Epithelial cell of esophagus (primary cell): ENCODE measurements at regions not wholly inside any gene's neighbourhood (a gene's known extent, or its start where the extent isn't known, plus 50 kb on each side); places are given as distances from the start of the nearest gene placed in this dataset.

ENCODE experiments used
- DNase-seq: peaks from one replicate; pipeline ENCODE4 v3.0.0; 2010; ENCODE audit warnings: low read depth
- H3K4me3 ChIP-seq: 2 replicates; pipeline ENCODE4 v1.5.1; 2011; ENCODE audit warnings: mild to moderate bottlenecking, low read length, control low read depth
- CTCF ChIP-seq: IDR thresholded peaks from 2 replicates; pipeline ENCODE4 v1.5.1; 2011; ENCODE audit warnings: low read depth, mild to moderate bottlenecking, low read length, control low read depth, inconsistent platforms; ENCODE audit not compliant: insufficient read depth; ENCODE audit errors: missing control alignments

- no peak for TF ChIP-seq CTCF
- DNase-seq, result no peak
- H3K4me3 ChIP-seq, result no peak overlapping the region
These were observed 282.7 kb upstream of the FZD8 start for GRCh38 chr10:35924759-35925158.

DNA sequence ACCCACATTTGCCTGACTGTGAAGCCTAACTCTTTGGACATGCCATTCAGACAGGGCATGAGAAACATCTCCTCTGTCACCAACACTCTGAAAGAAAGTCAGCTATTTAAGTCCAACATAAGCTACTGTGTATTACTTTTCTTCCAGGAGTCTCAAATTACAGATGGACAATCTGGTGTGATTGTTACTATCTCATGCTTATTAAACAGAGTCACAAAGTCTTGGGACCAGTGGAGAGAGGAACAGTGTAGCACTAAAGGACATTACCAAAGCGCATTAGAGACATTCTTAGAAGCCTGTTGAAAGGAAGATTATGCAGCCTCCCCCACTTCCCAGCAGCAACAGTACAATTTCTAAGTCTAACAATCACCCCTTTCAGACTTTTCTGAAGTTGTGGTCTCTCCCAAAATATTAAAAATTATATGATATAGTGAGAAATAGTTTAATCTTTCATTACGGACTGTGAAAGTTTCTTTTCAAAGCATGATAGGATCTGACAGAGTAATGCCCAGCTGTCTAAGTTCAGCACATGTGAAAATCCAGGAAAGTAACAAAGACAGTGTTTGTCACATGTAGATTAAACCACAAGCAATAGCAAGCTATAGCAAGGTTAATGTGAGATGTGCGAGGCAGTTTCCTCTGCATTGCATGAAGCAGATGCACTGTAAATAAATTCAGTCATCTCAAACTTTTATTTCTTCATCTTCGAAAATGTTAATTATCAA is 280.9 kb upstream of the FZD8 start:
- no peak for DNase-seq
- TF ChIP-seq CTCF, result no peak
- H3K4me3 ChIP-seq, result no peak overlapping the region

DNA sequence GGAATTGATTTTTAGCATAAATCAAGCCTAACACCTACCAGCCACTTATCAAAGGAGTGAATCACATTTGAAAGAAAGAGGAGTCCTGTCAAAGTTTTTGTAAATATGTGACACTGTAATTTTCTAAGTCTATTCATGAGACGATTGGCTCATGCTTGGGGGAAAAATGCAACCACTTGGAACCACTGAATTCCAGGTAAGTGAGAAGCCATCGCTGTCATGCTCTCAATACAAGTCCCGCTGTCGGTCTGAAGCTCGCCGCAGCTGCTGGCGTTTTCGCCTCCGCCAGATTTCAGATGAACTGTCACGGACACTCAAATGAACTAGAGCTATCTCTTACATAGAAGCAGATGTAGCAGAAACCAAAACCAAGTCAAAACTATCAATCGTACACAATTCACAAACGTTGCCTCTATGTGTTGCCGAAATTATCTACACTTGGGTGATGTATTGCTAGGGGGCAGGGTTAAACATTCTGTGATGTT is 279.8 kb upstream of the FZD8 start:
- no peak for TF ChIP-seq CTCF
- DNase-seq, result no peak
- no peak overlapping the region for H3K4me3 ChIP-seq

DNA sequence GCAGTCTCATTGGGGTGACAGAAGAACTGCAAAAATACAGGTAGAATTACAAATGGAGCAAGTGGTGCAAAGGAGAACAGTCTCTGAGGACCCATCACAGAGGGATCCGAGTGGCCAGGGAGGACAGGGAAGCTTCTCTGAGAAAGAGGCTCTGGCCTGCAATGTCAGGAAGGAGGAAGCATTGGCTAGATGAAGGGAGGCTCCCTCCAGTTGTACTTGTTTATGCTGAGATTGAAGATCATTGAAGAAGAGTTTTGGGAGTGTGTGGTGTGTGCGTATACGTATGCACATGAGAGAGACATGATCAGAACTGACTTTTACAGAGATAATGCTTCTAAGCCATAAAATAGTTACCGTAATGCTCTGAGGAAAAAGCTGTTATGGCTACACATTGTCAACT is 274.7 kb upstream of the FZD8 start:
- no peak for TF ChIP-seq CTCF
- no peak overlapping the region for H3K4me3 ChIP-seq
- no peak for DNase-seq

DNA sequence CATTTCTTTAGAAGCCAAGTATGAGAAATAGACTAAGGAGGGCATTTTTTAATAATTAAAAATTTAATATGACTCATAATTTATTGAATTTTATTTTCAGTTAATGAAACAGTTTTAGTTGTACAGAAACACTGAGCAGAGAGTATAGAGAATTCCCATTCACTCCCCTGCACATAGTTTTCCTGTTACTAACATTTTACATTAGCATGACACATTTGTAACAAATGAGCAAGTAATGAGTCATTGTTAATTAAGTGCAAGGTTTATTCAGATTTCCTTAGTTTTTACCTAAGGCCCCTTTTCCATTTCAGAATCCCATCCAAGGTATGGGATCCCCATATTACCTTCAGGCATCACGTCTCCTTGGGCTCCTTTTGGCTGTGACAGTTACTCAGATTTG is 271.5 kb upstream of the FZD8 start:
- DNase-seq, result peak; percentile 82
- TF ChIP-seq CTCF, result no peak
- H3K4me3 ChIP-seq, result no peak overlapping the region

DNA sequence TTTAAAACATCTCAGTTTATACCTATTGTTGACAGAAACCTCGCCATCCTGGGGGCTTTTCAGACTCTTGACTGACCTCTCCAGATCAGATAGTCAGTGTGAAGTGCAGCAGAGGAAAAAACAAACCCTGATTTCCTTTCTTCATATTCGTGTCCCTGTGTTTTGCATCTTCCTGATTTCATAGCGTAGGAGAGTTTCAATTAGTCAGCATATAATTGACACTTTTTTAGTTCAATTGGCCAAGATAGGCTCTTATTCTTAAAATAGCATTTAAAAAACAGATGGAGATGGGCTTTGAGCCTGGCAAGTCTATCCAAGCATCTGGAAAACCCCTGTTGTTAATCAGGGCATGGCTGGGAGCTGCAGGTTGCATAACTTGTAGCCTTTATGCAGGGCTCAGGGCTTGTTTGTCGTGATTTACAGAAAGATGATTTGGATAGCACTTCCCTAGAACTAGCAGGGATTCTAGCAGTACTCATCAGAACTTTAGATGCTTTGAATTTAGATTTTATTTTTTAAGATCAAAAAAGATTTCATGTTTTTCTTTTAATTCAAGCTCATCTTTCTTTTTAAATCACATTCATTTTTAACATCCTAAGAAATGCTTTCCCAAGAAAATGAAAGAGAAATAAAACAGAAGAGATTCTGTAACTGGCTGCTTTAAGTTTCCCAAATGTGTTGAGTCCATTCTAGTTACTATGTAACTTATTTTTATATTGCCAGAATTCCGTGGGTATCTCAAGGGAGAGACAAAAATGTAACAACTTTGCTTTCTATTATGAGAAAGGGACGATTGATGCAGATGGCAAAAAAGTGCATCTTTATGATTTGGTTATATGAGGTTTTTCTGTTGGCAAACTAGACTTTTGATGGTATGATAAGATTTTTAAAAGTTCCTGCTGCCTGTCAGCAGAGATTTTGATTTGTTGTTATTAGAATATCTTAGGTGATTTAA is 270.8 kb upstream of the FZD8 start:
- TF ChIP-seq CTCF, result no peak
- no peak overlapping the region for H3K4me3 ChIP-seq
- peak; percentile 89 for DNase-seq

DNA sequence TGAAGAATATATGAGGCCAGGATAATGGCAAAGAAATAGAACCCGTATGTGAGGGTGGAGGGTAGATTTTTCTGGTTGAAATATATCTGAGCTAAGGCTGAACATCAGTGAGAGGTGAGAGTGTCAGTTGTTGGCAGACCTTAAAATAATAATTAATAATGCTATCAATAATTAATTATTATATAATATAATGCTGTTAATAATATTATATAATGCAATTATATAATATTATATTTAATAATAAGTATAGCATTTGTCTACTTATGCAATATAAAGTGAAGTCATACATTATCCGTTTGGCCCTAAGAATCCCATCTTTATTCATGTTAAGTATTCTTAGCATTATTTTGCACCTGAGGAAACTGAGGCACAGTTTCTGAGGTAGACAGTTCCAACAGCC is 269.9 kb upstream of the FZD8 start:
- no peak for DNase-seq
- TF ChIP-seq CTCF, result no peak
- no peak overlapping the region for H3K4me3 ChIP-seq
